ENCODE measurements at regions not wholly inside any gene's neighbourhood (a gene's known extent, or its start where the extent isn't known, plus 50 kb on each side); places are given as distances from the start of the nearest gene placed in this dataset.

GRCh38 chr16:9360075-9360474, 268.6 kb downstream of the HAPSTR1 start:
- TF ChIP-seq EZH2phosphoT487 (conservative IDR thresholded peaks at IDR 0.05; ENCODE audit: low read length): no peak
- TF ChIP-seq, protein P1, sequence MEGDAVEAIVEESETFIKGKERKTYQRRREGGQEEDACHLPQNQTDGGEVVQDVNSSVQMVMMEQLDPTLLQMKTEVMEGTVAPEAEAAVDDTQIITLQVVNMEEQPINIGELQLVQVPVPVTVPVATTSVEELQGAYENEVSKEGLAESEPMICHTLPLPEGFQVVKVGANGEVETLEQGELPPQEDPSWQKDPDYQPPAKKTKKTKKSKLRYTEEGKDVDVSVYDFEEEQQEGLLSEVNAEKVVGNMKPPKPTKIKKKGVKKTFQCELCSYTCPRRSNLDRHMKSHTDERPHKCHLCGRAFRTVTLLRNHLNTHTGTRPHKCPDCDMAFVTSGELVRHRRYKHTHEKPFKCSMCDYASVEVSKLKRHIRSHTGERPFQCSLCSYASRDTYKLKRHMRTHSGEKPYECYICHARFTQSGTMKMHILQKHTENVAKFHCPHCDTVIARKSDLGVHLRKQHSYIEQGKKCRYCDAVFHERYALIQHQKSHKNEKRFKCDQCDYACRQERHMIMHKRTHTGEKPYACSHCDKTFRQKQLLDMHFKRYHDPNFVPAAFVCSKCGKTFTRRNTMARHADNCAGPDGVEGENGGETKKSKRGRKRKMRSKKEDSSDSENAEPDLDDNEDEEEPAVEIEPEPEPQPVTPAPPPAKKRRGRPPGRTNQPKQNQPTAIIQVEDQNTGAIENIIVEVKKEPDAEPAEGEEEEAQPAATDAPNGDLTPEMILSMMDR (IDR thresholded peaks at IDR 0.05; ENCODE audit: insufficient read depth, low read length, poor library complexity, severe bottlenecking): no peak
- Histone ChIP-seq H3K36me3 (ENCODE audit: low read length) (no peaks in the 10 kb centered on the region), H3K9me2 (replicated peaks; ENCODE audit: insufficient read depth, low read length) (no peaks in the 10 kb centered on the region), H3K79me2 (ENCODE audit: insufficient read depth, low read length) (no peaks in the 10 kb centered on the region), H3K9me3 (ENCODE audit: insufficient read depth, low read length) (no peaks in the 10 kb centered on the region), H3F3A (ENCODE audit: insufficient read depth) (no peaks in the 10 kb centered on the region), H3K4me3 (ENCODE audit: insufficient read depth, low read length, poor library complexity, severe bottlenecking) (no peak overlapping the region), H3K27ac (ENCODE audit: low read depth, low read length) (no peak overlapping the region), H3K9ac (ENCODE audit: low read length) (no peak overlapping the region), H3K27me3 (ENCODE audit: low read length) (no peaks in the 10 kb centered on the region), H4K20me1 (ENCODE audit: low read depth, low read length) (no peaks in the 10 kb centered on the region), H2AFZ (ENCODE audit: low read depth, low read length, severe bottlenecking) (no peak overlapping the region), H3K4me2 (ENCODE audit: low read depth, low read length, poor library complexity, severe bottlenecking) (no peak overlapping the region)

- H4K20me1 ChIP-seq (ENCODE audit: low read depth, low read length): no peaks in the 10 kb centered on the region
- H2AFZ ChIP-seq (ENCODE audit: low read depth, low read length, severe bottlenecking): no peak overlapping the region
- no peak for TF ChIP-seq EZH2phosphoT487 (conservative IDR thresholded peaks at IDR 0.05; ENCODE audit: low read length)
- TF ChIP-seq, protein P1 (IDR thresholded peaks at IDR 0.05; ENCODE audit: insufficient read depth, low read length, poor library complexity, severe bottlenecking): no peak
- no peaks in the 10 kb centered on the region for H3K36me3 ChIP-seq (ENCODE audit: low read length)
- H3F3A ChIP-seq (ENCODE audit: insufficient read depth): no peaks in the 10 kb centered on the region
- no peak overlapping the region for H3K27ac ChIP-seq (ENCODE audit: low read depth, low read length)
- H3K9me3 ChIP-seq (ENCODE audit: insufficient read depth, low read length): no peaks in the 10 kb centered on the region
- H3K9ac ChIP-seq (ENCODE audit: low read length): no peak overlapping the region
- no peaks in the 10 kb centered on the region for H3K27me3 ChIP-seq (ENCODE audit: low read length)
- no peaks in the 10 kb centered on the region for H3K79me2 ChIP-seq (ENCODE audit: insufficient read depth, low read length)
- H3K9me2 ChIP-seq (replicated peaks; ENCODE audit: insufficient read depth, low read length): no peaks in the 10 kb centered on the region
- H3K4me3 ChIP-seq (ENCODE audit: insufficient read depth, low read length, poor library complexity, severe bottlenecking): no peak overlapping the region
- H3K4me2 ChIP-seq (ENCODE audit: low read depth, low read length, poor library complexity, severe bottlenecking): no peak overlapping the region
Observed at GRCh38 chr16:9362050-9362449, 270.6 kb downstream of the HAPSTR1 start.

DNA sequence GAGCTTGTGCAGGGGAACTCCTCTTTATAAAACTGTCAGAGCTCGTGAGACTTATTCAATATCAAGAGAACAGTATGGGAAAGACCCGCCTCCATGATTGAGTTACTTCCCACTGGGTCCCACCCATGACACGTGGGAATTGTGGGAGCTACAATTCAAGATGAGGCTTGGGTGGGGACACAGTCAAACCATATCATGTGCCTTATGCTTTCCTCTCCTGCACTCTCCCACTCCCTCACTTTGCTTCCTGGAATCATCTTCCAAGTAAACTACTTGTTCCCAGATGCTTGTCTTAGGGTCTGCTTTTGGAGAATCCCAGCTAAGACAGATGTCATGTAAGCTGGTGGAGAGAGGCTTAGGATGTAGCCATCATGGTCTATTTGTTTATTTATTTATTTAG, 271.2 kb downstream of the HAPSTR1 start:
- H3K36me3 ChIP-seq (ENCODE audit: low read length): no peaks in the 10 kb centered on the region
- H3K27me3 ChIP-seq (ENCODE audit: low read length): no peaks in the 10 kb centered on the region

More for the DNA sequence above, 271.2 kb downstream of the HAPSTR1 start:
- Histone ChIP-seq H3K9me3 (ENCODE audit: insufficient read depth, low read length) (no peaks in the 10 kb centered on the region), H3K9me2 (replicated peaks; ENCODE audit: insufficient read depth, low read length) (no peaks in the 10 kb centered on the region), H2AFZ (ENCODE audit: low read depth, low read length, severe bottlenecking) (no peak overlapping the region), H4K20me1 (ENCODE audit: low read depth, low read length) (no peaks in the 10 kb centered on the region), H3F3A (ENCODE audit: insufficient read depth) (no peaks in the 10 kb centered on the region), H3K27ac (ENCODE audit: low read depth, low read length) (no peak overlapping the region), H3K4me2 (ENCODE audit: low read depth, low read length, poor library complexity, severe bottlenecking) (no peak overlapping the region), H3K79me2 (ENCODE audit: insufficient read depth, low read length) (no peaks in the 10 kb centered on the region), H3K9ac (ENCODE audit: low read length) (no peak overlapping the region), H3K4me3 (ENCODE audit: insufficient read depth, low read length, poor library complexity, severe bottlenecking) (no peak overlapping the region)
- TF ChIP-seq EZH2phosphoT487 (conservative IDR thresholded peaks at IDR 0.05; ENCODE audit: low read length): no peak
- TF ChIP-seq, protein P1 (IDR thresholded peaks at IDR 0.05; ENCODE audit: insufficient read depth, low read length, poor library complexity, severe bottlenecking): no peak
